ENCODE measurements at regions not wholly inside any gene's neighbourhood (a gene's known extent, or its start where the extent isn't known, plus 50 kb on each side); places are given as distances from the start of the nearest gene placed in this dataset.
"Not testable (repeated sequence)": the region's sequence is repeated elsewhere in the genome, so short reads cannot be mapped to it uniquely, and the experiment has no call there.

DNA sequence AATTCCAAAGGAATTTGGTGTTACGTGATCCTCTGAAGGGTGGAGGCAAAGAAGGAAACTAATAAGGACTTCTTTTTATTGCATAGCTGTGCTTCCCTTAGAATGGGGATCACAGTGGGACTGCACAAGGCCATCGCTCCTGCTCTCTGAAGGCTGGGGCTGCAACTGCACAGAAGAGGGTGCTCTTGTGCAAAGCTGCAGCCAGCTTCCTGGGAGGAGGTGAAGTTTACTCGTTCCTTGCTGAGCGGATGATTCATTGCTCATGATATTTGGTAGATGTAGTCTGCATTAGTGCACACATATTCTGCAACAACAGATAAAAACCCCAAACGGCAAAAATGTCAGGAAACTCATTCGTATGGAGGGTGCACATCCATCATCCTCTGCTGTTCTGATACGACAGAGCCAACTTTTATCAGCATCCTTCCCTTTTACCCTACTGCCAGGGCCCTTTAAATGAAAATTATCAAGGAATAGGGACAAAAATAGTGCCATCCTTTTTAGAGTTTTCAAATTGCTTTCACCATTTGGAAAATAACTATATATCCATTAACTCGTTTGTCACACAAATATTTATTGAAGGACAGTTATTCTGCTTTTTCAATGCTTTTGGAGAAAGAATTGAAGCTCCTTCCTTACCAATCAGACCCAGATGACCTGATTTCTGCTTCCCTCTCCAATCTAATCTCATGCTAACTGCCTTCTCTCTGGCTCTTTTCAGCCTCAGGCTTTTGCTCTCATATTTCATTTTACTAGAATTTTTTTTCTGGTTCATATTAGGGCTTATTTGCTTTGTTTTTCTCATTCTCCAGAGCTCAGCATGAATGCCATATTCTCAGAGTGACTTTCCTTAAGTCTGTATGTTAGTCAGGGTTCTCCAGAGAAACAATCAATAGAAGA lies 263.6 kb downstream of the DUSP10 start:
- DNase-seq: peak; percentile 11 to 21

DNA sequence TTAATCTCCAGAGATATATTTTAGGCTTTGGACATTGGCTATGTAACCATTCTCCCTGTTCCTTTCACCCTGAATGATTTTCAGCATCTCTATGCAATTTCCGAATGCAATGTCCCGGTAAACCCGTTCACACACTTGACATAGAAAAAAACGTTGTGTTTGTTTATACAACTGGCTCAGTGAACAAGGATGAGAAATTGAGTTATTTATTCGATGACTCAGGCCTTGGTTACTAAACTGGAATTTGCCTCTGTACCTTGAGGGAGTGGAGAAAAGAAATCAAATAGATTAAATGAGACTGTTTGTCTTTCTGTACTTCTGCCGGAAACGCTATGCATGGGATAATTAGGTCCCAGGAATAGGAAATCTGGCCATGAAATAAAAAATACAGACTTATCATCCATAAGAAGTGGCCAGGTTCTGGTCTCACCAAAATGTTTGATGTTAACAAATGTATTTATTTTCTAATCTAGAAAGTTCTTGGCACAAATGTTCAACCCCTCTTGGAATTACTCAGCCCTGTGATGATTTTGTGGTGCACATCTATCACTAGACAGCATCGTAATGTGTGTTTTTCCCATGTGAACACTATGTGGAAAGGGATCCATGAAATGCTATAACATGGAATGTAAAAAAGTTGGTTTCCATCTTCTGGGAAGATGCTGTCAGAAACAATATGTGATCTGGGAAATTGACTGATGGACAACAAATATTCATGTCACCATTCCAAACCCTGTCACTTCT lies 253.9 kb downstream of the DUSP10 start:
- no peak for DNase-seq

DNA sequence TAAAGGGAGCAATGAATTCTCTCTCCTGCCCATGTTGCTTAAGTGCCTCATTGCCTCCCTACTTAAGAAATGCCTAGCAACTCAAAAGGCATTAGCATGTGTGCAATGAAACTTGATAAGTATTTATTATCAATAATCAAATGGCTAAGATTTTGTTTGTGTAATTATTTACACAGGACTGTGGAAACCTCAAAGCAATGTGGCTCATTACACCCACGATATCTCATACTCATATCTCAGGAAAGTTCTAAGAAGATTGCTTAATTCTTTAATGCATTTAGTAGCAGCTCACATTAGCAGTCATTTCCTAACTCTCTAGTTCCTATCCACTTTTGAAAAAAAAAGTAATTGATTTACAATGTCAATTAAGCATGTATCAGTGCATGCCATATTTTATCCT lies 253.3 kb downstream of the DUSP10 start:
- DNase-seq: no peak

GRCh38 chr1:221494670-221495069 lies 247.2 kb downstream of the DUSP10 start:
- DNase-seq: no peak

- no peak for DNase-seq
These were observed 244.8 kb downstream of the DUSP10 start for GRCh38 chr1:221497046-221497445.

DNA sequence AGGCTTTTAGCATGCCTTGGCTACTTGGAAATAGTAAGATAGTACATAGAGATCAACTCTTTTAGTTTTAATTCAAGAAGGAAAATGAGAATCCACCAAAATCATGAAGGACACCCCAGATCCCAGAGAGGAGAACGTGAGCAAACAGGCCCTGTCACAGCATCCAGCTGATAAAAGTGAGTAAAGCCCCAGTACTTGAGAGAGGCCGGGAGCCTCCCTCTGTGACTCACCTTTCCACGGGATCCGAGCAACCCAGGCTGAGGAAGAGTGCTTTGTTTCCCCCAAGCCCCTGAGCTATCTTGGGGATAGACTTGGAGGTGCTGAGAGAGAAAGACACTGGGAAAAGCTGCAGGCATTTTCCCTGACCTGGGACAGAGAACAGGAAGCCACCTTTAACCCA lies 238.6 kb downstream of the DUSP10 start:
- no peak for DNase-seq

DNA sequence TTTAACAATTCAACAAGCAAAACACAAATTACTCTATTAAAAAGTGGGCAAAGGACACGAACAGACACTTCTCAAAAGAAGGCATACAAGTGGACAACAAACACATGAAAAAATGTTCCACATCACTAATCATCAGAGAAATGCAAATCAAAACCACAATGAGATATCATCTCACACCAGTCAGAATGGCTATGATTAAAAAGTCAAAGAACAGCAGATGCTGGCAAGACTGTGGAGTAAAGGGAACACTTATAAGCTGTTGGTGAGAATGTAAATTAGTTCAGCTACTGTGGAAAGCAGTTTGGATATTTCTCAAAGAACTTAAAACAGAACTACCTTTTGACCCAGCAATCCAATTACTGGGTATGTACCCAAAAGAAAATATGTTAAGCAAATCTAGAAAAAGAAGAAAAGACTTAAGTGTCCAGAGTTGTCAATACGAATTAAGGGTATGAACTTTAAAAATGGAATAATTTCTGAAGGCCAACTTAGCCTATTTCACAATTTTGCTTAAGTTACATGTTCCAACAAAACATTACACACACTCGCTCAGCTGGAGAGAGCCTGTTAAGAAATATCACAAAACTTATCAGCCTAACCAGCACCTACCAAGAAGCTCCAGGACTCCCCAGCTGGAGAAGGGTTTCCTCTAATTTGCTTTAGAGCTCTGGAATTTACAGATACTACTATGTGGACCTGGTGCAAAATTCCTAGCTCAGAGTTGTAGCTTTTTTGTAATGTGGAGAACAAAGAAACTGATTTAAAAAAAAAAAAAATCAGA lies 232.1 kb downstream of the DUSP10 start:
- no peak for DNase-seq

DNA sequence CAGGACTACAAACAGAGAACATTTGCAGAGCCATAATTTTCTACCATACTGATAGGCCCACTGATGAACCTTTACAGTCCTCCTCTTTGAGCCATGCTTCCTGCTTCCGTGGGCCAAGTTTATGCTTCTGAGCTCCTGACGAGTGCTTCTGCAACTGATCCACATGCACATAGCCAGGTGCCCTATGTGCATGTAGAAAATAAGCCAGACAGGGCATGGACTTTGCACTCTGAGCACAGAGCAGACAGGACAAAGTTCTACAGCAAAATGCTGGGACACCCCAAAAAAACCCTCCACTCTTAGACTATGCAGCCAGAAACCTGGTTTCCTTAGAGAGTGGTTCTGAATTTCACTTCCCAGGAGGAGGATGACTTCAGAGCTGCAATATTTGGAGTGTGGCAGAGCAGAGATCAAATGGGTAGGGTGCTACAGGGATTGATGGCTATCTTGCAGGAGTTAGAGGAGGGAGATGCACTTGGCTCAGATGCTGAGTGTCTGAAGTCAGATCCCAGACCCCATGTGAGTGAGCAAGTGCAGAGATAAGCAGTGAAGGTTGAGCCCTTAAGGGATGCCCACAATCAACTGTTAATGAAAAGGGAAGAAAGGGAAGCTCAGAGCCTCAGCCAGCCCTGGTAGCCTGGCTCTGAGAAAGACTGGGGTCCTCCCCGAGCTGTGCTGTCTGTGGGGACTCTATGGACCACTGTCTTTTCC lies 230.9 kb downstream of the DUSP10 start:
- DNase-seq: no peak

- no peak for DNase-seq
These were observed 230.1 kb downstream of the DUSP10 start for GRCh38 chr1:221511797-221512196.

DNA sequence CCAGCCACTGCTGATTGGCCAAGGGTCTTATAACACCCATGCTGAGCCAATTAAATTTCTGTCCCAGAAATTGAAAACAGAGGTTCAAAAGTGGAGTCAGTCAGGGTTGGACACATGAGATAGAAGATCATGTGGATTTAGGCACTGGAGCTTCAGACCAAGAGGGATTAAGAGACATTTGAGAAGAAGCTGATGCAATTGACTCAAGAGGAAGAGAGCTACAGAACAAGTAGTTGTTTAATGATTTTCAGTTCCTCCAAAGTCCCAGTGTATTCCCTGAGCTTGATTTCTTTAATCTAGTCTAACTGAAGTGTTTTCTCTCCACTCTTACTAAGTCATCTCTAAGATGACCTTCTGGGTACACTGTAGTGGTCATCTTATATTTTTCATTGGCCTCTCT lies 227.1 kb downstream of the DUSP10 start:
- DNase-seq: no peak

- DNase-seq: no peak
These were observed 226.4 kb downstream of the DUSP10 start for GRCh38 chr1:221515496-221515895.

DNA sequence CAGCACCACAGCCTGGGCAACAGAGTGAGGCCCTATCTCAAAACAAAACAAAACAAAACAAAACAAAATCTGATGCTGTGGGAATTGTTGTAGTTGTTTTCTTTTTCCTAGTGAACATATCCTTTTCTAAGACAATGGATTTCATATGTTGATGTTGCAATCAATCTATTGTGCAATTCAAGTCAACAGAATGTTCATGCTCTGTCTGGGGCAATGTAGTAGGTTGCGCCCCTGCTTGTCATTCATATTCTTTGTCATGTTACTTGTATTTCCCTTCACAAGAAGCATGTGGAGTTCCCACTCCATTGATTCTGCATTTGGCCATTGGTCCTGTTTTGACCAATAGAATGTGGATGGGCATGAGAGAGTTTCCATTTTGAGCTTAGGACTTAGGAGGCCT lies 223.9 kb downstream of the DUSP10 start:
- no peak for DNase-seq

DNA sequence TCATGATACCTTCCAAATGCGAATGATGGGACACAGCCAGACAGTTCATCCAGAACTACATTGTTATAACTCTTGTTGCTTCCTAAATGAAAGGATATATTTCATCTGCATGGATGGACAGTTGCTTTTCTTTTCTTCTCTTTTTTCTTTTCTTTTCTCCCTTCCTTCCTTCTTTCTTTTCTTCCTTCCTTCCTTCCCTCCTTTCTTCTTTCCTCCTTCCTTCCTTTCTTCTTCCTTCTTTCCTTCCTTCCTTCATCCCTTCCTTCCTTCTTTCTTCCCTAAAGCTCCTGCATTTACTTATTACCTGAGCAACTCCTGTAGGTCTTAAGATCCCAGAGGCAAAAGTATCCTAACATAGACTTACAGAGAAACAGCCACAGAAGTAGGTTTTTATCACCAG lies 221.6 kb downstream of the DUSP10 start:
- DNase-seq: no peak

DNA sequence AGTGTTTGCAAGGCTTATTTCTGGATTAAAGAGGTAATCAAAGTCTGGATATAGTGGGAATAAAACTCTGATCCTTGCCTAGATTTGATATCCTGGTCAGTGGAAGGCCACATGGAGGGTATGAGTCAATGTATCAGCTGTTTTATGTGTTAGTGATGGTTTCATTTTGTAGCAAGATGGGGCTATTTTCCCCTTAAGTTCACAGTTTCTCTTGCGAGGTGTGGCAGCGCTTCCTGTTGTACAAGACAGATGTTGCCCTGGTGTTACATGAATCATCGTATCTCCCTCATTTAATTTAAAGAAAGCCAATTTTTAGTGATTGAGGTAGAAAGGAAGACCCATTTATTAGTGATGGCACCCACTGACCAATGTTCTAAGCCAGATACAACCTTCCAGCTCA lies 220.2 kb downstream of the DUSP10 start:
- no peak for DNase-seq

DNA sequence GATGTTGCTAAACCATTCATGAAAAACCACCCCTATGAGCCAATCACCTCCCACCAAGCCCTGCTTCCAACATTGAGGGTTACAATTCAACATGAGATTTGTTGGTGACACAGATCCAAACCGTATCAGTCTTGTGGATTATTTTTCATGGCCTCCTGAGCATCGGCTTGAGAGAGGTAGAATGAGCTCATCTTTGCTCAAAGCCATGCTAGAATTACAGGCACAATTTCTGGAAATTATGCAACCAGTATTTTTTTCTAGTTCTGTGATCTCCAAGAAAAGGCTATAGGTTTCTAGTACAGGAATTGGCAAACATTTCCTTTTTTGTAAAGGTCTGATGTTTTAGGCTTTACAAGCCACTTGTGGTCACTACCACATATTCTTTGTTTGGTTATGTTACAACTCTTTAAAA lies 219.4 kb downstream of the DUSP10 start:
- DNase-seq: no peak

DNA sequence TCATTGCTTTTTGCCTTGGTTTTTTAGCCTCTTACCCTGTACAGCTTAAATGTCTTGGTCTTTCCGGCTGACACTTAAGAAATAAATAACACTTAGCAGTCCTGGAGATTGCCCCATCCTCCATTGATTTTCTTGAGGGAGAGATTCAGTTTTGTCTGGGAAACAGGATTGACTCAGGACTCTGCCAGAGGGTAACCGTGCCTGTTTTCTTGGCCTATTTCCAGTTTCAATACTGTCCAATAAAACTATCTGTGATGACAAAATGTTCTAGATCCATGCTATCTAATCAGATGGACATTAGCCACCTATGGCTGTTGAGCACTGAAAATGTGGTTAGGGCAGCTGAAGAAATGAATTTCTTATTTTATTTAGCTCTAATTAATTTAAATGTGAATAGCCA lies 216.1 kb downstream of the DUSP10 start:
- DNase-seq: no peak

GRCh38 chr1:221527302-221527701 lies 214.6 kb downstream of the DUSP10 start:
- no peak for DNase-seq

DNA sequence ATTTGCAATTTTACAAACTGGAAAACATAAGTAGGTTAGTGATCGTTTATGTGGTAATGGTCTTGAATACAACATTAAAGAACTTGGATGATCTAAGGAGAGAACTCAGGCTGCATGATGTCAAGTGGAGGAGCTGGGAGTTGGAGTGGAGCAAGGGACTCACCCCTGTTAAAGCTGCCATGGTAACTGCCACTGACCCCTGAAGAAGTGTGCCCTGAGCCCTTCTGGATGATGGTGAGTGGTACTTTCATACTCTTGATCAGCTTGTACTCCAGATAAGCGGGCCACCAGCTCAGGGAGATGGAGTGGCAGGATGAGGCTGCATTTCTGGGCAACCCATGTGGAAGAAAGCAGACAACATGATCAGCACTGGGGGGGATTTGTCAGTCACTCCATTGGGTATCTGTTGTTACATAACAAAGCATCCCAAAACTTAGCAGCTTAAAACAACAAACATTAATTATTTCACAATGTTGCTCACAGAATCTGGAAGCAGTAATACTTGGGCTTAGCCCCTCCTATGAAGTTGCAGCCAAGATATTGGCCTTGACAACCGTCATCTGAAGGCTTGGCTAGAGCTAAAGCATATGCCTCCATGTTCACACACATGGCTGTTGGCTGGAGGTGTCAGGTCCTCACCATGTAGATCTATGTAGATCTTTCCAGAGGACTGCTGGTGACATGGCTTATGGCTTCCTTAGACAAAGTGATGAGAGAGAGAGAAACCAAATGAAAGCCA lies 213.8 kb downstream of the DUSP10 start:
- DNase-seq: no peak

- not testable (repeated sequence) for DNase-seq
These were observed 211.7 kb downstream of the DUSP10 start for GRCh38 chr1:221530159-221530558.

- DNase-seq: no peak
These were observed 211.1 kb downstream of the DUSP10 start for GRCh38 chr1:221530791-221531190.

- DNase-seq: no peak
These were observed 209.7 kb downstream of the DUSP10 start for GRCh38 chr1:221532071-221532773.

All from stimulated activated CD4-positive, alpha-beta T cell treated with anti-CD3 and anti-CD28 coated beads, Interleukin-2, amount 100 ng/mL, for 48 hours (primary cell).